ENCODE measurements at regions not wholly inside any gene's neighbourhood (a gene's known extent, or its start where the extent isn't known, plus 50 kb on each side); places are given as distances from the start of the nearest gene placed in this dataset.

DNA sequence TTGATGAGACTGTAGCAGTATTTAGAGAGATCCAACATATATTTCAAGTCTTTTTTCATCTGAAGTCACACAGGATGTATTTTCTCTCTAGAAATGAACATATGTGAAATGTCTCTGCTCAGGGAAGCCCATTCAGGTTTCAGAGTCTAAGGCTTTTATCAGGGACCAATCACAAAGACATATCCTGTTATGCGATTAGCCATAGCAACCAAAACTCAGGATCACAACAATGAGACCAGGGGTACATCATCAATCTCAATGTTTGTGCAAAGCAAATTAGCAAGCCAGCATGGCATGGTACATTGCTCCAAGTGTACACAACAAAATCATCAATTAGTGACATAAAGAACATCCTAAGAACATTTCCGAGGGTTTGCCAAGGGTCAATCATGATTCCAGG, 99.2 kb upstream of the AMN1 start (continued):
- TF ChIP-seq RFX5 (IDR thresholded peaks at IDR 0.05) (no peak), EHMT2 (IDR thresholded peaks at IDR 0.05; ENCODE audit: low read depth) (no peak)

DNA sequence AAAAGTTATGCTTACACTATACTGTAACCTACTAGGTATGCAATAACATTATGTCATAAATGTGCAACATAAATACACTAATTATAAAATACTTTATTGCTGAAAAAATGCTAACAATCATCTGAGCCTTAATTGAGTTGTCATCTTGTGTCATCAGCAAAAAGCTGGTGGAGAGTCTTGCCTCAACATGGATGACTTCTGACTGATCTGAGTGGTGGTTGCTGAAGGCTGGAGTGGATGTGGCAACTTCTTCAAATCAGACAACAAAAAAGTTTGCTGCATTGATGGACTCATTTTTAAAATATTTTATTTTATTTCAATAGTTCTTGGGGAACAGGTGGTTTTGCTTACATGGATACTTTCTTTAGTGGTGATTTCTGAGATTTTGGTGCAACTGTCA, 93.9 kb upstream of the AMN1 start:
- POLR2A ChIA-PET, result no interaction called here

DNA sequence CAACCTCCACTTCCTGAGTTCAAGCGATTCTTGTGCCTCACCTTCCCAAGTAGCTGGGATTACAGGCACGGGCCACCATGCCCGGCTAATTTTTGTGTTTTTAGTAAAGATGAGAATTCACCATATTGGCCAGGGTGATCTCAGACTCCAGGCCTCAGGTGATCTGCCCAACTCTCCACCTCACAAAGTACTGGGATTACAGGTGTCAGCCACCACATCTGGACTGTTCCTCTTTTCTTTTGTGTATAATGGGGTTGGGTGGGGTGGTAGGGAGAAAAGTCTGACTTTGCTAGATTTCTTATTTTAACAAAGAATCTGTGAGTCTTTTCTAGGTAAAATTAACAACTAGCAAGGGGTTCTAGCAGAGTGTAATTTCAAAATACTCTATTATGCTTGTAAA, 92.7 kb upstream of the AMN1 start:
- no peak for ATAC-seq
- TF ChIP-seq, protein P1, sequence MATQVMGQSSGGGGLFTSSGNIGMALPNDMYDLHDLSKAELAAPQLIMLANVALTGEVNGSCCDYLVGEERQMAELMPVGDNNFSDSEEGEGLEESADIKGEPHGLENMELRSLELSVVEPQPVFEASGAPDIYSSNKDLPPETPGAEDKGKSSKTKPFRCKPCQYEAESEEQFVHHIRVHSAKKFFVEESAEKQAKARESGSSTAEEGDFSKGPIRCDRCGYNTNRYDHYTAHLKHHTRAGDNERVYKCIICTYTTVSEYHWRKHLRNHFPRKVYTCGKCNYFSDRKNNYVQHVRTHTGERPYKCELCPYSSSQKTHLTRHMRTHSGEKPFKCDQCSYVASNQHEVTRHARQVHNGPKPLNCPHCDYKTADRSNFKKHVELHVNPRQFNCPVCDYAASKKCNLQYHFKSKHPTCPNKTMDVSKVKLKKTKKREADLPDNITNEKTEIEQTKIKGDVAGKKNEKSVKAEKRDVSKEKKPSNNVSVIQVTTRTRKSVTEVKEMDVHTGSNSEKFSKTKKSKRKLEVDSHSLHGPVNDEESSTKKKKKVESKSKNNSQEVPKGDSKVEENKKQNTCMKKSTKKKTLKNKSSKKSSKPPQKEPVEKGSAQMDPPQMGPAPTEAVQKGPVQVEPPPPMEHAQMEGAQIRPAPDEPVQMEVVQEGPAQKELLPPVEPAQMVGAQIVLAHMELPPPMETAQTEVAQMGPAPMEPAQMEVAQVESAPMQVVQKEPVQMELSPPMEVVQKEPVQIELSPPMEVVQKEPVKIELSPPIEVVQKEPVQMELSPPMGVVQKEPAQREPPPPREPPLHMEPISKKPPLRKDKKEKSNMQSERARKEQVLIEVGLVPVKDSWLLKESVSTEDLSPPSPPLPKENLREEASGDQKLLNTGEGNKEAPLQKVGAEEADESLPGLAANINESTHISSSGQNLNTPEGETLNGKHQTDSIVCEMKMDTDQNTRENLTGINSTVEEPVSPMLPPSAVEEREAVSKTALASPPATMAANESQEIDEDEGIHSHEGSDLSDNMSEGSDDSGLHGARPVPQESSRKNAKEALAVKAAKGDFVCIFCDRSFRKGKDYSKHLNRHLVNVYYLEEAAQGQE (IDR thresholded peaks at IDR 0.05), result no peak
- TF ChIP-seq CBX2 (IDR thresholded peaks at IDR 0.05; ENCODE audit: borderline replicate concordance, low read depth), result no peak
- no peak for TF ChIP-seq FOXS1 (CRISPR knock-in tag; IDR thresholded peaks at IDR 0.05)
- TF ChIP-seq FOSL2 (IDR thresholded peaks at IDR 0.05), result no peak
- no peak for TF ChIP-seq FOSL2 (CRISPR knock-in tag; IDR thresholded peaks at IDR 0.05)
- no peak for TF ChIP-seq MAFK (IDR thresholded peaks at IDR 0.05; ENCODE audit: partially characterized antibody)
- no peak for TF ChIP-seq PHF8 (IDR thresholded peaks at IDR 0.05; ENCODE audit: borderline replicate concordance, low read depth)
- 96% methylated on average over 3 of the region's 3 CpGs for WGBS (ENCODE audit: missing lambda C conversion rate)
- H3K4me1 ChIP-seq, result no peaks in the 10 kb centered on the region; the same call in 2 of the 3 replicates
- no peak overlapping the region for H3K27ac ChIP-seq
- no peak overlapping the region for H3K4me3 ChIP-seq
- DNase-seq (ENCODE audit: low read depth in 1 of 2, low spot score in 1 of 2), result no peak
- no peak for FAIRE-seq
- H3K4me2 ChIP-seq, result no peak overlapping the region
- CTCF ChIA-PET, result no interaction called here
- POLR2A ChIA-PET, result no interaction called here
- peaks cover 4% of the 10 kb centered on the region; the same call in 1 of the 3 replicates for H3K9me3 ChIP-seq

More for the DNA sequence above, 93.9 kb upstream of the AMN1 start:
- no peak for ATAC-seq
- no peak for DNase-seq (ENCODE audit: low read depth in 1 of 2, low spot score in 1 of 2)
- no peak overlapping the region for H3K27ac ChIP-seq
- no peak overlapping the region for H3K4me3 ChIP-seq
- FAIRE-seq, result no peak
- H3K9me3 ChIP-seq, result peaks cover 7% of the 10 kb centered on the region; the same call in 1 of the 3 replicates
- no peak overlapping the region for H3K4me2 ChIP-seq
- no peak for TF ChIP-seq NFE2L2 (conservative IDR thresholded peaks at IDR 0.05; ENCODE audit: low read length)
- no peaks in the 10 kb centered on the region; the same call in 2 of the 3 replicates for H3K4me1 ChIP-seq
- CTCF ChIA-PET, result no interaction called here

DNA sequence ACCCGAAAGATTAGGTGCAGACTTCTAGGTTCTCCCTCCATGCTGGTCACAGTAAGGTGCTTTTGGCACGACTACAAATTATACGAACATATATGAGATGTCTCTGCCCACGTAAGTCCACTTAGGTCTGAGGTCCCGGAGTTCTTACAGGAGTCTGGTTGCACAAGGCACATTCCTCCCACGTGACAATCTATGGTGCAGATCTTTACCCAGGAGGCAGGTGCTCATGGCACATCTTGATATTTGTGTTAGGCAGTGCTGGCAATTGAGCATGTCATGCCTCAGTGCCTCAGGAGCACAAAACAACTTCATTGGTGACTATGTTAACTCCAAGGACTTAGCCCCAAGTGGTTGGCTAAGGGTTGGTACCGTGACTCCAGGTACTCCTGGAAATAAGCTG, 92.0 kb upstream of the AMN1 start:
- CTCF ChIA-PET, result no interaction called here
- FAIRE-seq, result no peak
- 80% methylated on average over 7 of the region's 7 CpGs for WGBS (ENCODE audit: missing lambda C conversion rate)

More for the DNA sequence above, 92.0 kb upstream of the AMN1 start:
- DNase-seq (ENCODE audit: low read depth in 1 of 2, low spot score in 1 of 2) (no peak), ATAC-seq (no peak)
- Histone ChIP-seq H3K4me1 (no peaks in the 10 kb centered on the region; the same call in 2 of the 3 replicates), H3K4me3 (no peak overlapping the region), H3K4me2 (no peak overlapping the region), H3K9me3 (peaks cover 4% of the 10 kb centered on the region; the same call in 1 of the 3 replicates), H3K27ac (no peak overlapping the region)
- POLR2A ChIA-PET, result no interaction called here
- TF ChIP-seq TP53 (CRISPR knock-in tag; IDR thresholded peaks at IDR 0.05) (no peak), BHLHE40 (IDR thresholded peaks at IDR 0.05; ENCODE audit: low read depth, low read length) (no peak), FOSL2 (IDR thresholded peaks at IDR 0.05) (no peak), FOSL2 (CRISPR knock-in tag; IDR thresholded peaks at IDR 0.05) (no peak), NFE2L2 (conservative IDR thresholded peaks at IDR 0.05; ENCODE audit: low read length) (no peak), ZSCAN20 (CRISPR knock-in tag; IDR thresholded peaks at IDR 0.05) (no peak), KDM5A (IDR thresholded peaks at IDR 0.05) (no peak), RARB (CRISPR knock-in tag; IDR thresholded peaks at IDR 0.05) (no peak), FOXS1 (CRISPR knock-in tag; IDR thresholded peaks at IDR 0.05) (no peak), GATA3 (IDR thresholded peaks at IDR 0.05; ENCODE audit: borderline replicate concordance) (no peak), CEBPB (IDR thresholded peaks at IDR 0.05) (no peak), ZNF302 (CRISPR knock-in tag; IDR thresholded peaks at IDR 0.05) (no peak), FOSB (CRISPR knock-in tag; IDR thresholded peaks at IDR 0.05) (no peak)
- TF ChIP-seq, protein P2, sequence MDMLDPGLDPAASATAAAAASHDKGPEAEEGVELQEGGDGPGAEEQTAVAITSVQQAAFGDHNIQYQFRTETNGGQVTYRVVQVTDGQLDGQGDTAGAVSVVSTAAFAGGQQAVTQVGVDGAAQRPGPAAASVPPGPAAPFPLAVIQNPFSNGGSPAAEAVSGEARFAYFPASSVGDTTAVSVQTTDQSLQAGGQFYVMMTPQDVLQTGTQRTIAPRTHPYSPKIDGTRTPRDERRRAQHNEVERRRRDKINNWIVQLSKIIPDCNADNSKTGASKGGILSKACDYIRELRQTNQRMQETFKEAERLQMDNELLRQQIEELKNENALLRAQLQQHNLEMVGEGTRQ (IDR thresholded peaks at IDR 0.05), result no peak
- TF ChIP-seq, protein P3, sequence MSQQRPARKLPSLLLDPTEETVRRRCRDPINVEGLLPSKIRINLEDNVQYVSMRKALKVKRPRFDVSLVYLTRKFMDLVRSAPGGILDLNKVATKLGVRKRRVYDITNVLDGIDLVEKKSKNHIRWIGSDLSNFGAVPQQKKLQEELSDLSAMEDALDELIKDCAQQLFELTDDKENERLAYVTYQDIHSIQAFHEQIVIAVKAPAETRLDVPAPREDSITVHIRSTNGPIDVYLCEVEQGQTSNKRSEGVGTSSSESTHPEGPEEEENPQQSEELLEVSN (IDR thresholded peaks at IDR 0.05; ENCODE audit: borderline replicate concordance, low read depth), result no peak
- TF ChIP-seq, protein P4, sequence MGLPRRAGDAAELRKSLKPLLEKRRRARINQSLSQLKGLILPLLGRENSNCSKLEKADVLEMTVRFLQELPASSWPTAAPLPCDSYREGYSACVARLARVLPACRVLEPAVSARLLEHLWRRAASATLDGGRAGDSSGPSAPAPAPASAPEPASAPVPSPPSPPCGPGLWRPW (IDR thresholded peaks at IDR 0.05), result no peak
